Suprapubic skin (tissue), 4 donors: ENCODE measurements at regions not wholly inside any gene's neighbourhood (a gene's known extent, or its start where the extent isn't known, plus 50 kb on each side); places are given as distances from the start of the nearest gene placed in this dataset.

Experiments
- CTCF ChIP-seq, 2 donors: fragments of 200-600 bp in 1 of 2; fragments of 450-650 bp in 1 of 2; sonication (generic) in 1 of 2; IDR thresholded peaks; one replicate each; pipeline ENCODE4 v1.5.1; 2016 to 2019; ENCODE audit warnings: antibody characterized with exemption in 2 of 2, mild to moderate bottlenecking in 1 of 2, moderate library complexity in 1 of 2
- POLR2A ChIP-seq, 2 donors: fragments of 450-650 bp; IDR thresholded peaks; one replicate each; pipeline ENCODE4 v1.6.1; 2017; ENCODE audit warnings: antibody characterized with exemption in 2 of 2, mild to moderate bottlenecking in 2 of 2, moderate library complexity in 2 of 2
- POLR2AphosphoS5 ChIP-seq, 3 donors: sonication (generic); formaldehyde crosslinking; IDR thresholded peaks; one replicate each; pipeline ENCODE4 v1.6.1; 2017; ENCODE audit warnings: antibody characterized with exemption in 3 of 3

- no peak for TF ChIP-seq POLR2AphosphoS5 (IDR thresholded peaks at IDR 0.05)
- TF ChIP-seq CTCF (IDR thresholded peaks at IDR 0.05): no peak
- TF ChIP-seq POLR2A (IDR thresholded peaks at IDR 0.05): no peak
Observed at GRCh38 chr2:120480346-120480902, 134.5 kb downstream of the INHBB start.
